ENCODE measurements at regions not wholly inside any gene's neighbourhood (a gene's known extent, or its start where the extent isn't known, plus 50 kb on each side); places are given as distances from the start of the nearest gene placed in this dataset.

DNA sequence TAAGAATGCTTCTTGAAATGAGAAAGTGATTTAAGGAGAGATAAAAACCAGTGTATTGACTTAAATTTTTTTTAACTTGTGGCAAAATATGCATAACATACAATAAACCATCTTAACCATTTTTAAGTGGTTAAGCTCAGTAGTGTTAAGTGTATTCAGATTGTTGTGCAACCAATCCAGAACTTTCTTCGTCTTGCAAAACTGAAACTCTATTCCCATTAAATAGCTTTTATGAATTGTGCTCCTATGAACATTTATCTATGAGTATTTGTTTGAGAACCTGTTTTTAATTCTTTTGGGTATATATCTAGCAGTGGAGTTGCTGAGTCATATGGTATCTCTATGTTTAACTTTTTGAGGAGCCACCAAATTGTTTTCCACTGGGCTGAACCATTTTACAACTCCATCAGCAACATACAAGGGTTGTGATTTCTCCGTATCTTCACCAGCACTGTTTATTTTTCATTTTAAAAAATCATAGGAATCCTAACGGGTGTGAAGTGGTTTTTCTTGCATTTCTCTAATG is 76.6 kb upstream of the ACTBL2 start:
- TF ChIP-seq, protein P1, sequence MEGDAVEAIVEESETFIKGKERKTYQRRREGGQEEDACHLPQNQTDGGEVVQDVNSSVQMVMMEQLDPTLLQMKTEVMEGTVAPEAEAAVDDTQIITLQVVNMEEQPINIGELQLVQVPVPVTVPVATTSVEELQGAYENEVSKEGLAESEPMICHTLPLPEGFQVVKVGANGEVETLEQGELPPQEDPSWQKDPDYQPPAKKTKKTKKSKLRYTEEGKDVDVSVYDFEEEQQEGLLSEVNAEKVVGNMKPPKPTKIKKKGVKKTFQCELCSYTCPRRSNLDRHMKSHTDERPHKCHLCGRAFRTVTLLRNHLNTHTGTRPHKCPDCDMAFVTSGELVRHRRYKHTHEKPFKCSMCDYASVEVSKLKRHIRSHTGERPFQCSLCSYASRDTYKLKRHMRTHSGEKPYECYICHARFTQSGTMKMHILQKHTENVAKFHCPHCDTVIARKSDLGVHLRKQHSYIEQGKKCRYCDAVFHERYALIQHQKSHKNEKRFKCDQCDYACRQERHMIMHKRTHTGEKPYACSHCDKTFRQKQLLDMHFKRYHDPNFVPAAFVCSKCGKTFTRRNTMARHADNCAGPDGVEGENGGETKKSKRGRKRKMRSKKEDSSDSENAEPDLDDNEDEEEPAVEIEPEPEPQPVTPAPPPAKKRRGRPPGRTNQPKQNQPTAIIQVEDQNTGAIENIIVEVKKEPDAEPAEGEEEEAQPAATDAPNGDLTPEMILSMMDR (IDR thresholded peaks at IDR 0.05; ENCODE audit: low read depth, low read length, poor library complexity, severe bottlenecking), result no peak
- TF ChIP-seq EZH2phosphoT487 (IDR thresholded peaks at IDR 0.05; ENCODE audit: borderline replicate concordance, low read length), result no peak

All from DOHH2 (cell line).